Fibroblast of villous mesenchyme (primary cell): ENCODE measurements at regions not wholly inside any gene's neighbourhood (a gene's known extent, or its start where the extent isn't known, plus 50 kb on each side); places are given as distances from the start of the nearest gene placed in this dataset.

ENCODE experiments used
- DNase-seq: peaks from one replicate; pipeline ENCODE4 v3.0.0-alpha.2; 2010; ENCODE audit warnings: low read depth
- H3K4me3 ChIP-seq: 2 replicates; pipeline ENCODE4 v1.5.1; 2011; ENCODE audit warnings: low read depth, mild to moderate bottlenecking, low read length
- TF ChIP-seq, protein P1 (sequence below): IDR thresholded peaks from 2 replicates; pipeline ENCODE4 v1.5.1; 2012; ENCODE audit warnings: low read depth, mild to moderate bottlenecking, low read length; ENCODE audit not compliant: insufficient read depth

DNA sequence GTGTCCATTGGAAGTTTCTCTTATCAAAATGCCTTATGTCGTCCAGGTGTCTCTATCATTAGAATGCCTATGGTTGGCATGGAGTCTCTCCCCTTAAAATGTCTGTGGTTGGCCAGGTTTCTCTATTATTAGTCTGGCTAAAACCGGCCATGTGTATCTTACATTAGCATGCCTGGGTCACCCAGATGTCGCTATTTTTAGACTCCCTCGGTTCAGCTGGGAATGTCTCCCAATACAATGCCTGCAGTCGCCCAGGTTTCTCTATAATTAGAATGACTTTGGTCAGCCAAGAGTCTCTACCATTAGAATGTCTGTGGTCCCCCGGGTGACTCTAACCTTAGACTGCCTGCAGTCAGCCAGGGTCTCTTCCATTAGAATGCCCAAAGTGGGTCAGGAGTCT is 1536.1 kb downstream of the UQCRFS1 start:
- TF ChIP-seq, protein P1, sequence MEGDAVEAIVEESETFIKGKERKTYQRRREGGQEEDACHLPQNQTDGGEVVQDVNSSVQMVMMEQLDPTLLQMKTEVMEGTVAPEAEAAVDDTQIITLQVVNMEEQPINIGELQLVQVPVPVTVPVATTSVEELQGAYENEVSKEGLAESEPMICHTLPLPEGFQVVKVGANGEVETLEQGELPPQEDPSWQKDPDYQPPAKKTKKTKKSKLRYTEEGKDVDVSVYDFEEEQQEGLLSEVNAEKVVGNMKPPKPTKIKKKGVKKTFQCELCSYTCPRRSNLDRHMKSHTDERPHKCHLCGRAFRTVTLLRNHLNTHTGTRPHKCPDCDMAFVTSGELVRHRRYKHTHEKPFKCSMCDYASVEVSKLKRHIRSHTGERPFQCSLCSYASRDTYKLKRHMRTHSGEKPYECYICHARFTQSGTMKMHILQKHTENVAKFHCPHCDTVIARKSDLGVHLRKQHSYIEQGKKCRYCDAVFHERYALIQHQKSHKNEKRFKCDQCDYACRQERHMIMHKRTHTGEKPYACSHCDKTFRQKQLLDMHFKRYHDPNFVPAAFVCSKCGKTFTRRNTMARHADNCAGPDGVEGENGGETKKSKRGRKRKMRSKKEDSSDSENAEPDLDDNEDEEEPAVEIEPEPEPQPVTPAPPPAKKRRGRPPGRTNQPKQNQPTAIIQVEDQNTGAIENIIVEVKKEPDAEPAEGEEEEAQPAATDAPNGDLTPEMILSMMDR, result no peak
- no peak for DNase-seq
- no peak overlapping the region for H3K4me3 ChIP-seq

DNA sequence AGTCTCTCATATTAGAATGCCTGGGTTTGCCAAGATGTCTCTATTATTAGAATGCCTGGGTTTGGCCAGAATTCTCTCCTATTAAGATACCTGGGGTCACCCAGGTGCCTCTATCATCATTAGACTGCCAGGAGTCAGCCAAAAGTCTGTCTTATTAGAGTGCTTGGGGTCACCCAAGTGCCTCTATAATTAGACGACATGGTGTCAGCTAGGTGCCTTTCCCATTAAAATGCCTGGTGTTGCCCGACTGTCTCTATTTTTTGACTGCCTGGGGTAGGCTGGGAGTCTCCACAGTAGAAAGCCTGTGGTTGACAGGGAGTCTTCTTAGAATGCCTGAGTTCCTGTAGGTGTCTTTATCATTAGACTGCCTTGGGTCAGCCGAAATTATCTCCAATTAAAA is 1536.6 kb downstream of the UQCRFS1 start:
- no peak overlapping the region for H3K4me3 ChIP-seq
- TF ChIP-seq, protein P1, result no peak
- no peak for DNase-seq

DNA sequence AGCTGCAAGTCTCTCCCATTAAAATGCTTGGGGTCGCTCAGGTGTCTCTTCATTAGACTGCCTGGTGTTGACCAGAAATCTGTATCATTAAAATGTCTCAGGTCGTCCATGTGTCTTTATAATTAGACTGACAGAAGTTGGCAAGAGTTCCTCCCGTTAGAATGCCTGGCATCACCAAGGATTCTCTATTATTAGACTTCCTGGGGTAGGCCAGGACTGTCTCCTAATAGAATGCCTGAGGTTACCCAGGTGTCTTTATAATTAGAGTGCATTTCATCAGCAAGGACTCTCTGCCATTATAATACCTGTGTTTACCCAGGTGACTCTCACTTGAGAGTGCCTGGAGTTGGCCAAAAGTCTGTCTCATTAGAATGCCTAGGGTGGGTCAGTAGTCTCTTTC is 1537.2 kb downstream of the UQCRFS1 start:
- no peak overlapping the region for H3K4me3 ChIP-seq
- DNase-seq, result no peak
- TF ChIP-seq, protein P1, result no peak

DNA sequence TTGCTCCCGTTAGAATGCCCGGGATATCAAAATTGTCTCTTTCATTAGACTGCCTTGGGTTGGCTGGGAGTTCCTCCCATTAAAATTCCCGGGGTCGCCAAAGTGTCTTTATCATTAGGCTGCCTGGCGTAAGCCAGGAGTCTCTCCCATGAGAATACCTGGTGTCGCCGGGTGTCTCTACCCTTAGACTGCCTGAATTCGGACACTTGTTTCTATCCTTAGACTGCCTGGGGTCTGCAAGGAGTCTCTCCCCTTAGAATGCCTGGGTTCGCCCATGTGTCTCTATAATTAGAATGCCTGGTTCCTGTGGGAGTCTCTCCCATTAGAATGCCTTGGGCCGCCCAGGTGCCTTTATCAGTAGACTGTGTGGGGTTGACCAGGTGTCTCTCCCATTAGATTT is 1538.2 kb downstream of the UQCRFS1 start:
- DNase-seq, result no peak
- TF ChIP-seq, protein P1, result no peak
- H3K4me3 ChIP-seq, result no peak overlapping the region

DNA sequence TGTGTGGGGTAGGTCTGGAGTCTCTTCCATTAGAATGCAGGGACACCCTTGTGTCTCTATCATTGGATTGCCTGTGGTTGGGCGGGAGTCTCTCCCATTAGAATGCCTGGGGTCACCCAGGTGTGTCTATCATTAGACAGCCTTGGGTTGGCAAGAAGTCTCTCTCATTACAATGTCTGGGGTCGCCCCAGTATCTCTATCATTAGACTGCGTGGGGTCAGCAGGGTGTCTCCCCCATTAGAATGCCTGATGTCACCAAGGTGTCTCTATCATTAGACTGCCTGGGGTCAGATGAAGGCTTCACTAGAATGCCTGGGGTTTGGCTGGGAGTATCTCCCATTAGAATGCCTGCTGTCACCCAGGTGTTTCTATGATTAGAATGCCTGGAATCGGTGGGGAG is 1539.0 kb downstream of the UQCRFS1 start:
- TF ChIP-seq, protein P1, result no peak
- no peak for DNase-seq
- no peak overlapping the region for H3K4me3 ChIP-seq

DNA sequence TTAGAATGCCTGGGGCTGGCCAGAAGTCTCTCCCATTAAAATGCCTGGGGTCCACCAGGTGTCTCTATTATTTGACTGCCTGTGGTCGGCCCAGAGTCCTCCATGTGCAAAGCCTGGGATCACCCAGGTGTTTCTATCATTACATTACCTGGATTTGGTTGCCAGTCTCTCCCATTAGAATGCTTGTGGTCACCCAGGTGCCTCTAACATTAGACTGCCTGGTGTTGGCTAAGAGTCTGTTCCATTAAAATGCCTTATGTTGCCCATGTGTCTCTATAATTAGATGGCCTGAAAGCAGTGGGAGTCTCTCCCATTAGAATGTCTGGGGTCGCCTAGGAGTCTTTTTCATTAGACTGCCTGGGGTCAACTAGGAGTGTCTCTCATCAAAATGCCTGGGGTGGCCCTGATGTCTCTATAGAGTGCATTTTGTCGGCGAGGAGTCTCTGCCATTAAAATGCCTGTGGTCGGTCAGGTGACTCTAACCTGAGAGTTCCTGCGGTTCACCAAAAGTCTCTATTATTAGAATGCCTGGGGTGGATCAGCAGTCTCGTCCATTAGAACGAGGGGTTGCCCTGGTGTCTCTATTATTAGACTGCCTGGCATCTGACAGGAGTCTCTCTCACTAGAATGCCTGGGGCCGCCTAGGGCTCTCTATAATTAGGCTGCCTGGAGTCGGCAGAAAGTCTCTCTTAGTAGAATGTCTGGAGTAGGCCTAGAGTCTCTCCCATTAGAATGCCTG is 1540.5 kb downstream of the UQCRFS1 start:
- DNase-seq, result no peak
- H3K4me3 ChIP-seq, result no peak overlapping the region
- TF ChIP-seq, protein P1, result no peak

DNA sequence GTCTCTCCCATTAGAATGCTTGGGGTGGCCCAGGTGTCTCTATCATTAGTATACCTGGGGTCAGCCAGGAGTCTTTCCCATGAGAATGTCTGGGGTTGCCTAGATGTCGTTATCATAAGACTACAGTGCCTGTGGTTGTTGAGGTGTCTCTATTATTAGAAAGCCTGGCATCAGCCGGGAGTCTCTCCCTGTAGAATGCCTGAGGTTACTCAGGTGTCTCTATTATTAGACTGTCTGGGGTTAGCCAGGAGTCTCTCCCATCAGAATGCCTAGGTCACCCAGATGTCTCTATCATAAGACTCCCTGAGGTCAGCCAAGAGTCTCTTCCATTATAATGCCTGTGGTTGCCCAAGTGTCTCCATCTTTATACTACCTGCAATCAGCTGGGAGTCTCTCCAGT is 1541.1 kb downstream of the UQCRFS1 start:
- H3K4me3 ChIP-seq, result no peak overlapping the region
- DNase-seq, result no peak
- TF ChIP-seq, protein P1, result no peak
